ENCODE measurements at regions not wholly inside any gene's neighbourhood (a gene's known extent, or its start where the extent isn't known, plus 50 kb on each side); places are given as distances from the start of the nearest gene placed in this dataset.
"Not testable (repeated sequence)": the region's sequence is repeated elsewhere in the genome, so short reads cannot be mapped to it uniquely, and the experiment has no call there.

DNA sequence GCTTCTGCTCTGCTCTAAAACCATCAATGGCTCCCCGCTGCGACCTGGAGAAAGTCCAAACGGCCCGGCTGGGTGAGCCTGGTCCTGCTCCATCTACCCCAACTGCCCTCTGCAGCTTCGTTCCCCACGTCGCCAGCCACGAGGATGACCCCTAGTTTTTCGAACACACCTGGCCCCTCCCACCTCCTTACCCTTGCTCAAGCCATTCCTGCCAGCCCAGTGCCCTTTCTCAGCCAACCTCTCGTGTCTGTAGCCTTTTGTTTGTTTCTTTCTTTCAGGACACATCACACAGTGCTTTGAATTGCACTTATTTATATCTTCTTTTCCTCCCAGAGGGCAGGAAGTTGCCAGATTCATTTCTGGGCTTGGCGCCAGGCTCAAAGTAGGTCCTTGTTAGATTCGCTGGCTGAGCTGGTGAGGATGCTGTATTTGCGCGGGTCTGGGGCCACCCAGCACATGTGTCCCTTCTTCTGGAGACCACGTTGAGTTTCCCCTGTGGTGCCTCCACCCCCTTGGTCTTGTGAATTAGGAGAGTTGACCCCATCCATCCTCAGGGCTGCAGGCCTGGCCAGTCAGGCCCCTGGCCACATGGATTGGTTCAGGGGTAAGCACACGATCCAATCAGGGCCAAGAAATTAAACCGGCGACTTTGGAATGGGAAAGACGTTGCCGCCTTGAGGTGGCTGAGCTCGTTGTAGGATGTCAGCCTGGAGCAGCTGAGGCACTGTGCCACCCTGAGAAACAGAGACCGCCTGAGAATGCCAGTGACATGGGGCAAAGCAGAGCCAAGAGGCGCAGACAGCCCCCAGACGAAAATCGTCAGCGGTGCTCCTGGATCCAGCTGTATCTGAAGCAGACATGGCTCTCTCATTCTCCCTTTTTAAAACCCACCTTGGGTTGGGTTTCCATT lies 156.0 kb downstream of the CEBPB start:
- DNase-seq: peak; percentile 67

DNA sequence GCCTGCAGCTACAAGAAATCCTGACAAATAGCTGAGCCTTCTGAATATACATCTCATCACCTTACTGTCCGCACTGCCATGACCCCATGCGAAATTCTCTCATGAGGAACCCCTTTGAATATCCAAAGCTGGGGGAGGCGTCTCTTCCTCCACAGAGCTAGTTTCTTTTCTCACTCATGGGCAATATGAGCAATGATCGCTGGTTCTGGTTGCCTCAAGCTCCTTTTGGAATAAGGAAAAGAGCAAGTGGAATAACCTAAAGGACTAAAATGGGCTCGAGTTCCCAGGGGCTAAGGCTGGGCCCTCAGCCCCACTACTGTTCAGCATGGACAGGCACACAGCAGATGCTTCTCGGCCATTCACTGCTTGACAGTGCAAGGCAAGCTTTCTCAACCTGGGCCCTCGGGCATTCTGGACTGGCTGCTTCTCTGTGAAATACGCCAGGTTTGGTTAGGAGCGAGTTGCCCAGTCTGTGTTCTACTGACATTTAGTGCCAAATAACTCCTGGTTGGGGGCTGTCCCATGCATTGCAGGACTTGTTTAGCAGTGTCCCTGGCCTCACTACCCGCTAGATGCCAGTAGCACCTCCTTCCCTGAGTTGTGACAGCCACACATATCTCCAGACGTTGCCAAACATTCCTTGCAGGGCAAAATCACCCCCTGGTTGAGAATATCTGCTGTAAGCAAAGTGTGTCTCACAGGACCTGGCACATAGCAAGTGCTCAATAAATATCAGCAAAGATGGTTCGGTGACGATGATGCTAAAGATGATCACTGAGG lies 156.8 kb downstream of the CEBPB start:
- DNase-seq: no peak

DNA sequence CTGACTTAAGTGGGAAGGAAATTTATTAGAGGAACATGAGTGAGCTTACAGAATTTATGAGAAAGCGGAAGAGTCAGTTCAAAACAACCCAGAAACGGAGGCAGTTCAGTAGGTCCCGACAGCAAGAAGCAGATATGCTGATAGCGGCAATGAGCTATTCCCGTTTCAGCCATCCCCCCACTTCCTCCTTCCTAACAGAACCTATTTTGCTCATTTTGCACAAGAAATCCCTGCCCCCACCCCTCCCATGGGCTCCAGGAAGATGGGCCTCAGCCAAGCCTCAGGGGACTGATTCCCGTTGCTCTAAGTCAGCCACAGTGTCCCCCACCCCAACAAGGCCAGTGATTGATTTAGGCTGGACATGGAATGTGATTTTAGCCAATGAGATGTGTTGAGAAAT lies 157.5 kb downstream of the CEBPB start:
- no peak for DNase-seq

DNA sequence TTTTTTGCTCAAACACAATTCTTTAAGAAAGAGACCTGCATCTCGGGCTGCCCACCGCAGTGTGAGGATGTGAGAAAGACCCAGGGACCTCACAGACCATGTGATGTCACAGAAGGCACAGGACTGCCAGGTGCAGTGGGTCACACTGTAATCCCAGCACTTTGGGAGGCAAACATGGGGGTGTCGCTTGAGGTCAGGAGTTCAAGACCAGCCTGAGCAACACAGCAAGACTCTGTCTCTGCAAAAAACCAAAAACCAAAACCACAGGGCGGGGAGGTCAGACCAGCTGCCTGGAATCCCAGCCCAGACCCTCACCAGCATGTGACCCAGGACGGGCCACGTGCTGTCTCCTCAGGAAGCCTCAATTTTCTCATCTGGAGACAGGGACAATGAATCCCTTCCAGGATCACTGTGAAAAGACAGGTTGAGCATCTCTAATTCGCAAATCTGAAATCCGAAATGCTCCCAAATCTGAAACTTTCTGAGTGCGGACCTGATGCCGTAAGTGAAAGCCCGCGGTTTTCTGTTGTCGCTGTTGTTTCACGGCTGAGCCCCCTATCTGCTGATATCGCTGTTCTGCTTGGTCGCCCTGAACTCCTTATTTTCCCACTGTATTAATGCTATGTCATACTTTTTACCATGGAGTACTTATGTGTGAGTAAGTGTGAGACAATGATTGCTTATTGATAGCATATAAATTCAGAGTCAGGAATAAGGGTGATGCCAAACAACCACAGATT lies 159.5 kb upstream of the PTPN1 start:
- no peak for DNase-seq

DNA sequence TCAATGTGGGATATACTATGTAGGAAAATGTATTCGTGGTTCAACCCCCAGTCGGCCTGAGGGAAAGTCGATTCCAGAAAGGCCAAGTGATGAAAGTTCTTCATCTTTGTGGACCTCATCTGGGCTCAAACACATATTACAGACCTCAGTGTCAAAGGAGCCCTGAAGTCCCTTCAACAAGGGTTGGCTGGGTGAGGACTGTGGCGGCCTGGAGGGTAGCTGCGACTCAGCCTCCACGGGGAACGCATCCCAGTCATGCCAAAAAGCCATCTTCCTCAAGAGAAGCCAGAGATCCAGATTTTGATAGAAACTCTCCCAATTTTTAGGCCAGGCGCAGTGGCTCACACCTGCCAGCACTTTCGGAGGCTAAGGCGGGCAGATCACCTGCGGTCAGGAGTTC lies 158.6 kb upstream of the PTPN1 start:
- DNase-seq: no peak

DNA sequence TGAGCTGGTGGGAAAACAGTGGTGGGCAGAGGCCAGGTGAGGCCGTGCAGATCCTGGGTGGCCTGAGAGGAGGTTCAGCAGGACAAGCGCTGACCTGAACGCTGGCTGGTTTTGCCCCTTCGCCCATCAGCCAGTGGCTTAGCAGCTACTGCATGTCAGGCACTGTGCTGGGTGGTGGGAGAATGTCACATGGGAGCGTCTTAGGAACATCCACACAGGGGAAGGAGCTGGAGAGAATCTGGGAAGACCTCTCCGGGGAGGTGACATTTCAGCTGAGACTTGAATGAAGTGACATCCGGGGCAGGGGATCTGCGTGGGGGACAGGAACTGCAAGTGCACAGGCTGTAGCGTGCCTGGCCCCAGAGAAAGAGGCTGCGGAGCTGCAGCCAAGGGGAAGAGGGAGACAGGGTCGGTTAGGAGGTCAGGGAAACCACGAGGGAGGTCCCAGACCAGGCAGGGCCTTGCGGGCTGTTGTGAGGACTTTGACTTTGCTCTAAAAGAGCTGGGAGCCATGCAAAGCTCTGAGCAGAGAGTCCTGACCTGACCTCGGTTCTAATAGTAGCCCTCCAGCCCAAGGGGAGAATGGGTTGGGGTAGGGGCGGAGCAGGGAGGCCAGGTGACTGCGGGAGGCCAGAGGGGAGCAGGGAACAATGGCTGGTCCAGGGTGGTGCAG lies 156.8 kb upstream of the PTPN1 start:
- no peak for DNase-seq

DNA sequence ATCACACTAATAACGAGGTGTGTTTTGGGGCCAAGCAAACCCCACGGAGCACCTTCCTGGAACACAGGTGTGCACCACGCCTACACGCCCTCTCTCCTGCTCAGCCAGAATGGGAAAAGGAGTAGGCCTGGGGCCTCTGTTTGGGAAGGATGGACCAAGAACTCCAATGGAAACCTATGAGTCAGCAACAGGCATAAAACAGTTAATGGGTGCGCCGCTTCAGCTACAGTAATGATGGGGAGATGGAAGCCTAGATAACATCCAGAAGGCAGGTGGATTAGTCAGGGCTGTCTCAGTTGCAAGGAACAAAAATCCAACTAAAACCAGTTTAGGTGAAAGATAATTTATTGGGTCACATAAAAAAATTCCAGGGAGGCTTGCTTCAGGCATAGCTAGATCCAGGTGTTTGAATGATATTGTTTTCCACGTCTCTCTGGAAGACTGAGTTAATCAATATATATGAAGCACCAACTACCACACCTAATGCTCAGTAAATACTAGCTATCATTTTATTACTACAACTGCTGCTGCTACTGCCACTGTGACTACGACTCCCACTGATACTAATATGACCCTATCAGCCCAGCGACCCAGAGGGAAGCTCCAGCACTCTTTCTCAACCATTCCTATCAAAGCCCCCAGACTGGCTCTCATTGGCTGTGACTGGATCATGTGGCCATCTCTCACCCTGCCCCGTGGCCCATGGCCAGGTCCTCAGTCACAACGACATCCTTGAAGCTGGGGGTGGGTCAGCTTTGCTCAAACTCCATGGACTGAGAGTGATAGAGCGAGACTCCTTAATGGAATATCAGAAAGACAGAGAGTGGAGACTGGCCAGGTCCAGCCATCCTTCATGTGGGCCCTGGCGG lies 155.2 kb upstream of the PTPN1 start:
- no peak for DNase-seq

DNA sequence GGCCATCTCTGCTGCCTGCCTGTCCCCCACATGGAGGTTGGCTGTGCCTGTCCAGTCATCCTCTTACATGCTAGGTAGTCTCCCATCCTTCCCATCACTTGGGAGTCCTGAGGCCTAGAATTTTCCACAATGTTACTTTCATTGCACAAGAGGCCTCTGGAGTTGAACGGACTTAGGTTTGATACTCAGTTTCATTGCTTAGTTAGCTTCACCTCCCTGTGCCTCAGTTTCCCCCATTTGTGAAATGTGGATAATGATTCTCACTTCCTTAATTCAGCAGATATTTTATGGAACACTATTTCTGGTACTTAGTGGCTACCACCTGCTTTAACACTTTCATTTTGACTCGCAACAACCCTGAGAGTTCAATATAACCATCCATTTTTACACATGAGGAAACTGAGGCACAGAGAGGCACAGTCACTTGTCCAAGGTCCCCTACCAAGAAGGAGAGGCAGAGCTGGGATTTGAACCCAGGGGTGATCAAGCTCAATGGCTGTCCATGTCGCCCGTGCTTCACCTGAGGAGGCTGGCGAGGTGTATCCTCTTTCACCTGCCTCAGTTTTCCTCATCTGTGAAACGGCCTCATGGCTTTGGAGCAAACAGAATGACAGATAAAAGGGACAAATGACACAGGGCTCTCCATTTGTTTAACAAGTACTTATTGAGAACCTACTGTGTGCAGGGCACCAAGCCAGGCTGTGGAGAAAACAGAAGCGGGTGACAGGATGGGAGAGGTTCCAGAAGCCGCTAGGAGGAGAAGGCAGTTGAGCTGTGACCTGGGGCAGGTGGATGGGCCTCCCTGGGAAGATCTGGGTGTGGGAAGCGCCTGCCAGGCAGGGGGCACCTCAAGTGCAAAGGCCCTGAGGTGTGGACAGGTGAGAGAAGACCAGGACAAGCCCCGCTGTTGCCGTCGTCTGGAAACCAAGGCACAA lies 154.3 kb upstream of the PTPN1 start:
- DNase-seq: no peak

DNA sequence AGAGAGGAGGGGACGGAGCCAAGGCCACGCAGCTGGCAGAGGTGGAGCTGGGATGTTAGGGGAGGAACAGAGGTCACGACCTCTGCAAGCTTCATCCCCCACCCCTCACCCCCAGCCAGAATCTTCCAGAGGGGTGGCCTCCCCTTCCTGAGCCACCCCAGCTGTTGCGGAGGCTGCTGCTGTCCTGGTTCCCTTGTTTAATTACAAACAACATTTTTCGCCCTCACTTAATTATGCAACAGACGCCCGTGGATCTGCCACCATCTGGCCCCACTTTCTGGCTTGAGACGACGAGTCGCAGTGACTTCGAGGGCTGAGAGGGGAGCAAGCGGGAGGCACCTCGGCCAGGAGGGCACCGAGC lies 153.7 kb upstream of the PTPN1 start:
- DNase-seq: no peak

DNA sequence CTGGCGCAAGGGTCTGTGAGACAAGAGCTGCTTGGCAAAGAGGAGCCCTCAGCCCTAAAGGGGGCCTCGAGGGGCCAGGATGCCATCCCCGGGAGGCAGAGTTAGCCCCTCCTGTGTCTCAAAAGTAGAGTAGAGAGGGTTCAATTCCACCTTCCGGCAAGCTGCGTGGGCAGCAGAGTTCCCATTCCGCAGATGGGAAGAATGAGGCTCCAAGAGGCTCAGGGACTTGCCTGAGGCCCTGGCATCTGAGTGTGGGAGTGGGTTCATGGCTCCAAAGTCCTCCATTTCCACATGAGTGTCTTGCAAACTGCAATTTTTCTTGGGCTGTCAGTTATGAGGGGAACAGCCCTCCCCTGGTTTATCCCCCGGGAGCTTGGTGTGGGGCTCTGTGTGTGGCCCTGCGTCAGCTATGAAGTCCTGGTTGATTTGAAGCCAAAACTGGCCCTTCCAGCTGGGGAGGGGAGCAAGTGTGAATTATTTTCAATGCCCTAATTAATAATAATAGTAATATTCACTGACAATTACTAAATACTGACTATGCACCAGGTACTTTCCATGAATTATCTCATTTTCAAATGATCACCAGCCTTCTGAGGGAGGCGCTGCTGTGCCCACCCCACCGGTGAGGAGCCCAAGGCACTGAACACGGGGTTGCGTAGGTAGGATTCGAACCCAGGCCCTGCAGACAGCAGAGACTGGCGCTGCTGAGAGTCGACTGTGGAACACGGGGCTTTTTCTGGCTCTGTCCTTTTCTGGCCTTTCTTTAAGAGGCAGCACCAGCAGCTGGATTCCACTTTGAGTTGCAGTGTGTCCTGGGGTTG lies 153.0 kb upstream of the PTPN1 start:
- DNase-seq: no peak

DNA sequence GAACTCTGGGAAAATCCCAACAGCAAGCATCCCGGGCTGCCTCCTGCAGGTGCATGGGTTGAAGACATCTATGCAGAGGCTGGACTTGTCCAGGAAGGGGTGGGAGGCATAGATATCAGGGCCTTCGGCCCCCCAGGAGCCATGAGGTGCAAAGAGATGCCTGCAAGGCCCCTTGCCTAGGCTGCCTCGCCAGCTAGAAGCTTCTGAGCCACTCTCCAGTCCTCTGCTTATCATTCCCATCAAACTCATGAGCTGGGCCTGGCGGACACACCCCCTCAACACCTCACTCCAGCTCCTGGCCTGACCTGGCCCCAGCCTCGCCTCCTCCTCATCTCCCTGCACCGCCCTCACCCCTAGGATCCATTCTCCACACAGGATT lies 152.4 kb upstream of the PTPN1 start:
- no peak for DNase-seq

DNA sequence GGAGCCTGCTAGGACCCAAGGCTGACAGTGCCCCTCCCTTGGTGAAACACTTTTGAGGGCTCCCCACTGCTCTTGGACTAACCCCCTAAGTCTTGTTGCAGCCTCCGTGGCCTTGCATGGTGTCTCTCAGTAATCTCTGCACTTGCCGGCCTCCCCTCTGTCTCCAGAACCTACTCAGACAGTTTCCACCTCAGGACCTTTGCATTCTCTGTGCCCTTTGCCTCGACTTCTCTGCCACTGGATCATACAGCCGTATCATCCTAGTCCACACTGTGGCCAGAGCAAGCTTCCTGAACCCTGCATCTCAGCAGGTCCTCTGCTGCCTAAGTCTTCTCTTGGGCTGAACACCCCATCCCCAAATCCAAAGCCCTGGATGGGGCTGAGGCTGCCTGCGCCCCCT lies 152.0 kb upstream of the PTPN1 start:
- DNase-seq: no peak

DNA sequence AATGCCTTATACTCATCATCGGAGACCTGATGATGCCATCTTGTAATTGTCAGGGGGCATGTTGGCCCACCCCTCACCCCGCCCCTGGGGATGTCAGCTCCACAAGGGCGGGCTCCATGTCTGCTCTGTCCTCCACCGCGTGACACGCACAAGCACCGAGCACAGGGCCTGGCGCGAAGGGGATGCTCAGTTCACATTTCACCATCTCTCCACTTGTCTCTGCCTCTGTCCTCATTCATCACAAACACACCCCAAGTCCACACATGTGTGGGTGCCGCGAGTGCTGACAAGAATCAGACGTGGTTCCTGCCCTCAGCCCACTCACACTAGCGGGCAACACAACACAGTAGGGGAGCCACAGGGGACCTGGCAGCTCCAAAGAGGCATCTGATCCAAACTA lies 151.2 kb upstream of the PTPN1 start:
- no peak for DNase-seq

DNA sequence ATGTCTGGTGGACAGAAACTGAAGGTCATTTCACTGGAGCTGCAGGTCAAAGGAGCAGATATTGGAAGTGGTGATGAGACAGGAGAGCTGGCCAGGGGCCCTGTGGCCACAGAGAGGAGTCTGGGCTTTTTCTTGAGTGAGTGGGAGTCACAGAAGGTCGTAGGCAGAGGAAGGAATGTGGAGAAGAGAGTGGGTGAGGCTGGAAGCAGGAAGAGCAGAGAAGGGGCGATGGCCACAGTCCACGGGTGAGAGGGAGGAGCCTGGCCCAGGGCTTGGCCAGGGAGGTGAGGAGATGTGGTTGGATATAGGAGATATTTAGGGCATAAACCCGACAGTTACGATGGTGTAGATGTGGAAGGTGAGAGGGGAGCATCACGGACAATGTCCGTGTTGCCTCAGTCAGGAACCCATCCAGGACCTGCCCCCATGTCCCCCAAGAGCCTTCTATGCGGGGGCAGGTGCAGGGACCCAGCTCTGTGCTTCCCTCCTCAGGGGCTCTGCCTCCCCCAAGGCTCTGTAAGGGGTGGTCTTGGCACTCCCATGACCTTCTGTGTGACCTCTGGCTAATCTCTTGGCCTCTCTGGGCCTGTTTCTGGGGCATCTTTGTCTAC lies 150.5 kb upstream of the PTPN1 start:
- no peak for DNase-seq

DNA sequence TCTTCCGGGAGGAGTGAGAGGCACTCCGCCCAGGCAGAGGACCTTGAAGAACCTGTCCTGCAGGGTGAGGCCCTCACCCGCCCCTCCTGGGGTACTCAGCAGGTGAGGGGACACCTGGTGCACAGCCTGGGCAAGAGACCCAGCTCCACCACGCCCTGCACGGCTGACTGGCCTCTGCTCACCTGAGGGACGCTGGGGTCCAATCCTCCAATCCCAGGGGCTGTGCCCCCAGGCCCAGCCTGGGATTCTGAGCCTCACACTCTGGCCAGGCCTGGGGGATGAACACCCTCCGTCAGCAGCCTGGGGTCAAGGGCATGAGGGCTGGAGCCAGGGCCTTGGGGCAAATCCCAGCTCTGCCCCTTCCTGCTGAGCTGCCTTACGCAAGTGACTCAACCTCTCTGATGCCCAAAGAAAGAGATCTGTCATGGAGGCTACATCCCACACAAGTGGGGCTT lies 149.9 kb upstream of the PTPN1 start:
- DNase-seq: no peak

DNA sequence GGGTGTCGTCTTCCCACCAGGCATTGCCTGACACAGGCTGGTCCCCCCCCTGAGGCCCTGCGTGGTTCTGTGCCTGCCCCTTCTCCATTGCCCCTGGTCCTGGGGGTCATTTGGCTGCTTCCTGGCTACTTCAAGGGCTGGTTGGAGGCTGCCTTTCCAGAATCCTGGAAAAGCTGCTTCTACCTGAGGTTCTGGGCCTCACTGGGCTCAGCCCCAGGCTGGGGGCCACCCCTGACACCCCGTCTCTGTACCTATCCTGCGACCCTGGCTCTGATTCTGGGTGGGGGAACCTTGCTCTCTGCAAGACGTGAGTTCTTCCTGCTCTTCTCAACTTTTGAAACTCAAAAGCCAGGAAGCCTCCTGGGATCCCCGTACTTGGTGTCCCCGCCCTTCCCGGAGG lies 149.3 kb upstream of the PTPN1 start:
- DNase-seq: no peak

DNA sequence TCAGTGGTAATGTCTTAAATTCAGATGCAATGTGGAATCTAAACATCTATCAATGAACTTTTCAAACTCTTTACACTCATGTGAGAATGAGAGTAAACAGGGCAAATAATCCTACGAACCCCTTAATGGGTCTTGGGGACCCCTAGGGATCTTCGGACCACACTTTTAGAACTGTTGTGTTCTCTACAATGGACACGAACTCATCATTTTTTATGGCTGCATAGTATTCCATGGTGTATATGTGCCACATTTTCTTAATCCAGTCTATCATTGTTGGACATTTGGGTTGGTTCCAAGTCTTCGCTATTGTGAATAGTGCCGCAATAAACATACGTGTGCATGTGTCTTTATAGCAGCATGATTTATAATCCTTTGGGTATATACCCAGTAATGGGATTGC lies 148.0 kb upstream of the PTPN1 start:
- not testable (repeated sequence) for DNase-seq

DNA sequence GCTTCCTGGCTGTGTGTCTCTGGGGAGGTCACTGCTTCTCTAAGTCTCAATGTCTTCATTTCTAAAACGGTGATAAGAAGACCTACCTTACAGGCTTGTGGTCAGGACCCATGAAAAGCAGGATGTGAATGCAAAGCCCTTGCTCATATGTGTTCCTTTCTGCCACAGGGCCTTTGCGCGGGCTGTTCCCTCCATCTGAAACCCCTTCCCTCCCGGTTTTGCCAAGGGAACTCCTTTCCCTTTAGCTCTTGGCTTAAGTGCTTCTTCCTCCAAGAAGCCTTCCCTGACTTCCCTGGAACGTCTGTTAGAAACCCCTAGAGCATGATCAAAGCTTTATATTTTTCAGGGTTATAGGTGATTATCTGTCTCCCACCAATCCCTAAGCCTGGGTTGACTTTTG lies 147.2 kb upstream of the PTPN1 start:
- DNase-seq: no peak

DNA sequence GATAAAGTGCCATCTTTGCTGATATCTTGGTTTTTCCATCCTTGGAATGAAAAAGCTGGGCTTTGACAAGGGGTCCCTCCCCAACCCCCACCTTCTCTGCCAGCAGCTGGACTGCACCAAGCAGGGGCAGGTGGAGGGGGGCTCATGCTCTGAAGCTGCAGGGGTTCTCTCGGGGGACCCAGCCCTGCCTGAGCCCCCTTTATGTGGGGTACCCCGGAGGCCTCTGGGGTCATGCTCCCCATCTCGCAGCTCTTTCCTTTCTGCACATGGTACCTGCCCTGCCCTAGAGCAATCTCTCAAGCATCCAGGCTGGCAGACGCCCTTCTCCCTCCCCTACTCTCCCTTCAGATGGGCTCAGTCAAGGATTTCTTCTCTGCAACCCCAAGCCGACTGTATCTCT lies 146.7 kb upstream of the PTPN1 start:
- DNase-seq: no peak

Data from eye (tissue), 1 donor.